ENCODE measurements at regions not wholly inside any gene's neighbourhood (a gene's known extent, or its start where the extent isn't known, plus 50 kb on each side); places are given as distances from the start of the nearest gene placed in this dataset.

- Mint-ChIP-seq H3K4me1 (ENCODE audit: low read depth) (no peaks in the 10 kb centered on the region), H3K27me3 (no peaks in the 10 kb centered on the region), H3K27ac (no peak overlapping the region), H3K36me3 (ENCODE audit: insufficient read depth) (no peaks in the 10 kb centered on the region), H3K4me3 (ENCODE audit: low read depth) (no peak overlapping the region), H3K9me3 (ENCODE audit: low read depth) (no peaks in the 10 kb centered on the region)
- TF ChIP-seq, protein P1, sequence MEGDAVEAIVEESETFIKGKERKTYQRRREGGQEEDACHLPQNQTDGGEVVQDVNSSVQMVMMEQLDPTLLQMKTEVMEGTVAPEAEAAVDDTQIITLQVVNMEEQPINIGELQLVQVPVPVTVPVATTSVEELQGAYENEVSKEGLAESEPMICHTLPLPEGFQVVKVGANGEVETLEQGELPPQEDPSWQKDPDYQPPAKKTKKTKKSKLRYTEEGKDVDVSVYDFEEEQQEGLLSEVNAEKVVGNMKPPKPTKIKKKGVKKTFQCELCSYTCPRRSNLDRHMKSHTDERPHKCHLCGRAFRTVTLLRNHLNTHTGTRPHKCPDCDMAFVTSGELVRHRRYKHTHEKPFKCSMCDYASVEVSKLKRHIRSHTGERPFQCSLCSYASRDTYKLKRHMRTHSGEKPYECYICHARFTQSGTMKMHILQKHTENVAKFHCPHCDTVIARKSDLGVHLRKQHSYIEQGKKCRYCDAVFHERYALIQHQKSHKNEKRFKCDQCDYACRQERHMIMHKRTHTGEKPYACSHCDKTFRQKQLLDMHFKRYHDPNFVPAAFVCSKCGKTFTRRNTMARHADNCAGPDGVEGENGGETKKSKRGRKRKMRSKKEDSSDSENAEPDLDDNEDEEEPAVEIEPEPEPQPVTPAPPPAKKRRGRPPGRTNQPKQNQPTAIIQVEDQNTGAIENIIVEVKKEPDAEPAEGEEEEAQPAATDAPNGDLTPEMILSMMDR (IDR thresholded peaks at IDR 0.05; ENCODE audit: unreplicated experiment): no peak
- DNase-seq (ENCODE audit: low spot score, unreplicated experiment): no peak
These were observed 135.2 kb upstream of the CTNNB1 start for GRCh38 chr3:41064070-41064469.

DNA sequence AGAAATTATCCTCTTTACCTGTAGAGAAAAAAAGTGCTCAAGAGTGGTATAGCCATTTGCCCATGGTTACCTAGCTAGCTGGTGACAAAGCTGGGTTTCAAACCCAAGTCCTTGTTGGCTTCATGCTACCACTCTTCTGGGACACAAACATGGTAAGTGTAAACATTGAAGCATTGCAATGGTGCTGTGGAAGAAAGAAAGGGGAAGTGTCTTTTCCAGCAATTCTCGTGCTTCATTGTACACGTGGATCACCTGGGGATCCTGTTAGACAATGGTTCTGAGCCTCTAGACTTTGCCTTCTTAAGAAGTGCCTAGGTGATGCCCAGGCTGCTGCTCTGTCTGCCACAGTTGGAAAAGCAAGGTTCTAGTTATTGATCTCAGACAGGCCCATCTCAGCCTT lies 134.8 kb upstream of the CTNNB1 start:
- Mint-ChIP-seq H3K27ac (no peak overlapping the region), H3K4me3 (ENCODE audit: low read depth) (no peak overlapping the region), H3K4me1 (ENCODE audit: low read depth) (no peaks in the 10 kb centered on the region), H3K36me3 (ENCODE audit: insufficient read depth) (no peaks in the 10 kb centered on the region), H3K9me3 (ENCODE audit: low read depth) (no peaks in the 10 kb centered on the region), H3K27me3 (no peaks in the 10 kb centered on the region)
- no peak for DNase-seq (ENCODE audit: low spot score, unreplicated experiment)
- TF ChIP-seq, protein P1 (IDR thresholded peaks at IDR 0.05; ENCODE audit: unreplicated experiment): no peak

DNA sequence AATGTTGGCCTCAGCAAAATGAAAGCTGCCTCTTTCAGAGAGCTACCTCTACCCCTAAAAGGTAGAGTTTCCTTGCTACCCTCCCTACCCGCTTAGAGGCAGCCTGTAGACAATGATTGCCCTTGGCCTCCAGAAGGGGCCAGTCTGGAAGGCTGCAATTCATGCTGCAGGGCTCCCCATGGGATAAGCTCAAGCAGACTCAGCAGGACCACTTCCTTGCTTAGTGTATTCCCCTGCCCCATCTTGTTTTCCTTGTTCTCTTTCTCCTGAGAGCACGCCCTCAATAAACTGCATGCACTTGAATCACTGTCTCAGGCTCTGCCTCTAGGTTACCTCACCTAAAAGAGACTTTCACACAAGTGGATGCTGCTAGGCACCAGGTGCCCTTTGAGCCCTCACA lies 134.0 kb upstream of the CTNNB1 start:
- Mint-ChIP-seq H3K36me3 (ENCODE audit: insufficient read depth) (no peaks in the 10 kb centered on the region), H3K27ac (no peak overlapping the region), H3K4me3 (ENCODE audit: low read depth) (no peak overlapping the region), H3K4me1 (ENCODE audit: low read depth) (no peaks in the 10 kb centered on the region), H3K27me3 (no peaks in the 10 kb centered on the region), H3K9me3 (ENCODE audit: low read depth) (no peaks in the 10 kb centered on the region)
- no peak for DNase-seq (ENCODE audit: low spot score, unreplicated experiment)
- TF ChIP-seq, protein P1 (IDR thresholded peaks at IDR 0.05; ENCODE audit: unreplicated experiment): no peak

- H3K27me3 Mint-ChIP-seq: peaks cover 7% of the 10 kb centered on the region
- no peaks in the 10 kb centered on the region for H3K9me3 Mint-ChIP-seq (ENCODE audit: low read depth)
- no peaks in the 10 kb centered on the region for H3K36me3 Mint-ChIP-seq (ENCODE audit: insufficient read depth)
- H3K4me3 Mint-ChIP-seq (ENCODE audit: low read depth): no peak overlapping the region
- no peak overlapping the region for H3K27ac Mint-ChIP-seq
- peaks cover 3% of the 10 kb centered on the region for H3K4me1 Mint-ChIP-seq (ENCODE audit: low read depth)
- TF ChIP-seq, protein P1 (IDR thresholded peaks at IDR 0.05; ENCODE audit: unreplicated experiment): no peak
- no peak for DNase-seq (ENCODE audit: low spot score, unreplicated experiment)
These were observed 126.1 kb upstream of the CTNNB1 start for GRCh38 chr3:41073190-41073589.

- Mint-ChIP-seq H3K4me1 (ENCODE audit: low read depth) (peaks cover 16% of the 10 kb centered on the region), H3K9me3 (ENCODE audit: low read depth) (no peaks in the 10 kb centered on the region), H3K36me3 (ENCODE audit: insufficient read depth) (no peaks in the 10 kb centered on the region), H3K27me3 (peaks cover 10% of the 10 kb centered on the region), H3K4me3 (ENCODE audit: low read depth) (no peak overlapping the region), H3K27ac (no peak overlapping the region)
- DNase-seq (ENCODE audit: low spot score, unreplicated experiment): no peak
- TF ChIP-seq, protein P1 (IDR thresholded peaks at IDR 0.05; ENCODE audit: unreplicated experiment): no peak
These were observed 123.3 kb upstream of the CTNNB1 start for GRCh38 chr3:41075975-41076374.

Data from progenitor cell of endocrine pancreas (in vitro differentiated cells).